Esophagus squamous epithelium (tissue), 4 donors: ENCODE measurements at regions not wholly inside any gene's neighbourhood (a gene's known extent, or its start where the extent isn't known, plus 50 kb on each side); places are given as distances from the start of the nearest gene placed in this dataset.

Experiments used
- POLR2A ChIP-seq, 4 donors: fragments of 450-650 bp; IDR thresholded peaks; one replicate each; pipeline ENCODE4 v1.6.1; 2017; ENCODE audit warnings: antibody characterized with exemption in 4 of 4, mild to moderate bottlenecking in 4 of 4, moderate library complexity in 3 of 4
- TF ChIP-seq, protein P1 (sequence below), 6 experiments: fragments of 450-650 bp in 4 of 6; fragments of 200-600 bp in 2 of 6; sonication (generic) in 2 of 6; IDR thresholded peaks; one replicate each; pipeline ENCODE4 v1.5.1; 2016 to 2019; ENCODE audit warnings: antibody characterized with exemption in 6 of 6, mild to moderate bottlenecking in 4 of 6, moderate library complexity in 4 of 6

DNA sequence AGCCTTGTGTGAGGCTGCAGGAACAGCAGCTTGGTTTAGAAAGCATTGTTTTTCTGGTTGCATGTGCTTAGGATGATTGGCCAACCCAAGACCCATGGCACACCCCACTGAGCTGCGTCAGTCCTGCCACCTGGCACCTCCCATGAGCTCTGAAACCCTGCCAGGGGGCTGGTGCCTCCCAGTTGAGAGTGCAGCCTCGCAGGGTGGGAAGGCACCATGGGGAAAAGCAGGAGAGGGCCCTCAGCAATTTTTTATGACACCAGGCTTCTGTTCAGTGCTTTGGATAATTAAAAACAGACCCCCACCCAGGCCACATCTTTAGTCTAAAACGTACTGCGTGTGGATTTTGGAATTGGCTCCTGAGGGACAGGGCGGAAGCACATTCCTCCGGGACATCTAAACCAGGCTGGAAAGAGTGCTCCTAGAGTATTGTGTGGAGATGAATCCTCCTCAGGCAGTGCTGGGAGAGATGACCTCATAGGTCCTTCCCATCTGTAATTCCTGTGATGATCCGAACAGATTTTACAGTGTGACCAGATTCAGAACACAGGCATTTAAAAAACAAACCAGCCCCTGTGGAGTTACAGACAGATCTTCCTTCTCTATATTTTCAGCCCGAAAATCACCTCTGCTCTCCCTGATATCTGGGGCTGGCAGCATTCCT lies 438.3 kb downstream of the ZNF521 start:
- TF ChIP-seq, protein P1, sequence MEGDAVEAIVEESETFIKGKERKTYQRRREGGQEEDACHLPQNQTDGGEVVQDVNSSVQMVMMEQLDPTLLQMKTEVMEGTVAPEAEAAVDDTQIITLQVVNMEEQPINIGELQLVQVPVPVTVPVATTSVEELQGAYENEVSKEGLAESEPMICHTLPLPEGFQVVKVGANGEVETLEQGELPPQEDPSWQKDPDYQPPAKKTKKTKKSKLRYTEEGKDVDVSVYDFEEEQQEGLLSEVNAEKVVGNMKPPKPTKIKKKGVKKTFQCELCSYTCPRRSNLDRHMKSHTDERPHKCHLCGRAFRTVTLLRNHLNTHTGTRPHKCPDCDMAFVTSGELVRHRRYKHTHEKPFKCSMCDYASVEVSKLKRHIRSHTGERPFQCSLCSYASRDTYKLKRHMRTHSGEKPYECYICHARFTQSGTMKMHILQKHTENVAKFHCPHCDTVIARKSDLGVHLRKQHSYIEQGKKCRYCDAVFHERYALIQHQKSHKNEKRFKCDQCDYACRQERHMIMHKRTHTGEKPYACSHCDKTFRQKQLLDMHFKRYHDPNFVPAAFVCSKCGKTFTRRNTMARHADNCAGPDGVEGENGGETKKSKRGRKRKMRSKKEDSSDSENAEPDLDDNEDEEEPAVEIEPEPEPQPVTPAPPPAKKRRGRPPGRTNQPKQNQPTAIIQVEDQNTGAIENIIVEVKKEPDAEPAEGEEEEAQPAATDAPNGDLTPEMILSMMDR (IDR thresholded peaks at IDR 0.05): no peak
- TF ChIP-seq POLR2A (IDR thresholded peaks at IDR 0.05): no peak
